NCI-H460 (cell line): ENCODE measurements at regions not wholly inside any gene's neighbourhood (a gene's known extent, or its start where the extent isn't known, plus 50 kb on each side); places are given as distances from the start of the nearest gene placed in this dataset.
"Not testable (repeated sequence)": the region's sequence is repeated elsewhere in the genome, so short reads cannot be mapped to it uniquely, and the experiment has no call there.

Experiments
- DNase-seq: peaks from one replicate; pipeline ENCODE4 v3.0.0-alpha.2; 2016; ENCODE audit warnings: low read depth; ENCODE audit errors: extremely low read depth

GRCh38 chr2:75390169-75390568, 170.6 kb downstream of the EVA1A start:
- no peak for DNase-seq

DNA sequence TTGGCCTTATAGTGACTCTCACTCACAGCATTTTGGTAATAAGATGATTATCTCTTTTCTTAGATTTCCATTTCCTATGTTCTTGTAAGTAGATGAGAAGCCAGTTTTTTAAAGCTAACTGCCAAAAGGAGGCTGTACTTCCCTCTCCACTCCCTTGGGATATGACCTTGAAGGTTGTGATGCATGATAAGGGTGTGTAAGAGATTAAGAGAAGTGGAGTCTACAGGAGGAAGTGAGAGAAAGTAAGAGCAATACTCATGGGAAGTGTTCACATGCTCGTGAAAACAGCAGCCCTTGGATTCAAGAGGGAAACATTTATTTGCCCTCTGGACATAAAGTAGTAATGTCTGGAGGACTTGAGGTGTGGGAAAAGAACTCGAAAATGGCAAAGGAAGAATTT, 171.5 kb downstream of the EVA1A start:
- no peak for DNase-seq

- DNase-seq, result no peak
Measured at GRCh38 chr2:75381032-75381431, 179.7 kb downstream of the EVA1A start.

DNA sequence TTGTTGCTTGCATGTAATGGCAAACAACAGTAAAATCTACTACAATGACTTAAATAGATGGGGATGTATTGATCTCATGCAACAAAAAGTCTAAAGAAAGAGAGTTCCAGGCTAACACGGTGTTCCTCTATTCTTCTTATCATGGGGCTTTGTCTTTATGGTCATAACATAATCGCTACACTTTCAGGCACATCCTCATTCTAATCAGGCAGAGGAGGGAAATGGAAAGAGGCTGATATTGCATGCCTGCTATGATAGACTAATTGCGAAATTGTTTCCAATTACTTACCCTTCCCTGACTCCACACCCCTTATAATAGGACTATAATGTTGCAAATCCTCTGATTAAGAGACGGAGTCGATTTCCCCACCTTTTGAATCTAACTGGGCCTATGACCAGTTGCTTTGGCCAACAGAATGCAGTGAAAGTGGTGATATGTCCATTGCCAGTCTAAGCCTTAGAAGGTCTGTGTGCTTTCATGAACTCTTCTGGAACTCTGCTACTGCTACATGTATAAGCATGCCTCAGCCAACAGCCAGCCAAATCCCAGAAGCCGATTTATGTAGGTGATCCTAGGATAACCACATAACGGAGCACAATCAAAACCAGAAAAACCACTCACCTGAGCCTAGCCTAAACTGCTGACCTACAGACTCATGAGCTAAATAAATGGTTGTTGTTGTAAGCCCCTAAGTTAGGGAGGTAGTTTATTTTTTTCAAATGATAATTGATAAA, 180.3 kb upstream of the TACR1 start:
- DNase-seq, result no peak

DNA sequence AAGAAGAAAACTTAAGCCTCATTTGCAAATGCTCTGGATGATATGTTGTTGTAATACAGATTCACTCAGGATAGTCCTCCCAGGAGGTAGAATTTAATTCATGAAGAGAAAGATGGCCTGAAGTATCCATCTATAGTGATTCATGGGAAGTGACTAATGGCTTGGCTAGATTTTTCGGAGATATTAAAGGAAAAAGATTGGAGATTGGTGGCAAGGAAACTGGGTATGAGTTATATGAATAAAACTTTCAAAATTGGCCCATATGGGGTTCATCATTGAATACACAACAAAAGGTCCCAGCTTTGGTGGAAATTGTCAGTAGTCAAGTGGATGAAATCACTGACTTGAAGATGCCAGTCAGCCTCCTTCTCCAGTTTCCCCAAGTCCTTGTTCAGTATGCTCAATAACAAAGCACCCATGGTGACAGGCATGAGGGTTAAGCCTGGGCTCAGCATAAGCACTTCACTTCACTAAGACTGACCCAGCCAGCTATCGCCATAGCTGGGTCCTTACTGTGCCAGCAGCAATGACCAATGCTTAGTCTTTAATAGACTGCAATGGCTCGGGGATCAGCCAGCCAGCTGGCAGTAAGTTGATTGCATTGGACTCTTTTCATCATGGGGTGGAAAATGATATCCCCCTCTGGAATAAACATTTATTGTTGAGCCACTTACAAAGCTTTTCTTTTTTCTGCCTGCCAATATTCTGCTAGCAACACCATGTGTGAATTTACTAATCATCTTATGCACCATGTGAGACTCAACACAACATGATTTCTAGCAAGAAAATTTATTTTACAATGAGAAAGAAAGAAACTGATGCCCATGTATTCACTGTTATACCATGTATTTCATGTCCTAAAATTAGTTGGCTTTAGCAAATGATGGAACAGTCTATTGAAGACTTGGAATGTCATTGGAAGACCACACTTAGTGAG, 176.6 kb upstream of the TACR1 start:
- no peak for DNase-seq

DNA sequence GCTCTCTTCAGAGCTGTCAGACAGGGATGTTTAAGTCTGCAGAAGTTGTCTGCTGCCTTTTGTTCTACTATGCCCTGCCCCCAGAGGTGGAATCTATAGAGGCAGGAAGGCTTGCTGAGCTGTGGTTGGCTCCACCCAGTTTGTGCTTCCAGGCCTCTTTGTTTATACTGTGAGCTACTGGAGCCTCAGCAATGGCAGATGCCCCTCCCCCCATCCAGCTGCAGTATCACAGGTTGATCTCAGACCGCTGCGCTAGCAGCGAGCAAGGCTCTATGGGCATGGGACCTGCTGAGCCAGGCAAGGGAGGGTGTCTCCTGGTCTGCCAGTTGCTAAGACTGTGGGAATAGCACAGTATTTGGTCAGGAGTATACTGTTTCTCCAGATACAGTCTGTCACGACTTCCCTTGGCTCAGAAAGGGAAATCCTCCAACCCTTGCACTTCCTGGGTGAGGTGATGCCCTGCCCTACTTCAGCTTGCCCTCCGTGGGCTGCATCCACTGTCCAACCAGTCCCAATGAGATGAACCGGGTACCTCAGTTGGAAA, 175.2 kb upstream of the TACR1 start:
- DNase-seq, result not testable (repeated sequence)

DNA sequence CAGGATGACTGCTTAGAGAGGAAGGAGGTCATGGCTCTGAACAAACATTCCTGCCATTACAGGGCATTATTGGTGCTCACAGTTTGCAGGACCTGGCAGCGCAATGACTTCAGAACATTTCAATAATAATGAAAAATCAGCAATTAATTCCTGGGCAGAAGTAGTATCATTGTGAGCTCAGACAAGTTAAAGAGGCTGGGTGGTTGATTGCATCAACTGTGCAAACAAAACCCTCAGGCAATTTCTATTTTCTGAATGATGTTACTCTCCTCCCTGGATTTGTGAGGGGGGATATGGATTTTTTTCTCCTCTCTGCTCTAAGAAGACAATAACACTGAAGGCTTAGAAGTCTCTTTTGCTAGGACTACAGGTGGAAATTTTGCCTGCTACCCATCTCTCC, 168.1 kb upstream of the TACR1 start:
- no peak for DNase-seq

- no peak for DNase-seq
Measured at GRCh38 chr2:75361486-75361885, 162.2 kb upstream of the TACR1 start.

DNA sequence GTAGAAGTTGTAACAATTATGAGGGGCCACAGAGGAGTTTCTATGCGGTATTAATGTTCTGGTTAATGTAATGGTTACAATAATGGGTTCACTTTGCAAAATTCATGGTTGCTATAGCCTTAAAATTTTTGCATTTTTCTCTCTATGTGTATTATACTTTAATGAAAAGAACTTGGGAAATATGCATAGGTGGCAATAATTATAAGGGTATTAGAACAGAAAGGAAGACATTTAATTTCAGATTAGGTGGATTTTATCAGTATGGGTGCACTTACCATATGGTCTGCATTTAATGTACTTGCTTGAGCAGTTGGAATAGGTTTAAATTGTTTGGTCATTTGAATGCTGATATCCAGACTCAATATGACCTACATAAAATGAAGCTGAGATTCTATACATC, 161.6 kb upstream of the TACR1 start:
- DNase-seq, result no peak

- DNase-seq, result no peak
Measured at GRCh38 chr2:75356865-75357264, 157.5 kb upstream of the TACR1 start.

- no peak for DNase-seq
Measured at GRCh38 chr2:75353131-75353530, 153.8 kb upstream of the TACR1 start.

DNA sequence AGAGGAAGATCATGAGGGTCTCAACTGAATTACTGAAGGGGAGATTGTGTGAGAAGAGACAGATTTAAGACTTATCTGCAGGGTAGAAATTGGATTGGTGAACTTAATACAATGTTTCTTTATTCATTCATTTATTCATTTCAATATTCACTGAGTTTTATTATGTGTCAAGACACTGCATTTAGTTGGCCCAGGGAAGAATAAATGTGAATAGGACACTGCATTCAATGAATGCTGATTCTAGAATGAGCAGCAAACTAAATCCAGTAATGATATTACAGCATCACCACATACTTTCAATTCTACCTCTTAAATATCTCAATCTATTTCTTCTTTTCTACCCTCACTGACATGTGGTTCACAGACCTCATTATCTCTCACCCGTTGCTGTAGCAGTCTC, 149.0 kb upstream of the TACR1 start:
- DNase-seq, result no peak

DNA sequence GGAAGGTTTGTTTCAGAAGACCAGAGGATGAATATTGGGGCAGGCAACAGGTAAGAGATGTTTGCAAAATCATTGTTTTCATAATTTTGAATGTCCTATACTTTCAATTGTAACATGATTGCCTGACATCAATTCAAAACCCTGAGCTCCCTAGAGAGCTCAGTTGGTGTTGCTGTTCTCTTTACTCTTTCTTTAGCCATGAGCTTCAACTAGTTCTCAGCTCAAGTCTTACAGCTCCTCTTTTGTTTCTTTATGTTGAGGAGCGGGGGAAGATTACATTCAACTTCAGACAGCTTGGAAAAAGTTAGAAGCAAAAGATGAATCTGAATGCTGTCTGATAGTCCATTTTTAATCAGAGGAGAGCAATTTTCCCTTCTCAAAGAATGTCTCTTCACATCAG, 144.8 kb upstream of the TACR1 start:
- no peak for DNase-seq

DNA sequence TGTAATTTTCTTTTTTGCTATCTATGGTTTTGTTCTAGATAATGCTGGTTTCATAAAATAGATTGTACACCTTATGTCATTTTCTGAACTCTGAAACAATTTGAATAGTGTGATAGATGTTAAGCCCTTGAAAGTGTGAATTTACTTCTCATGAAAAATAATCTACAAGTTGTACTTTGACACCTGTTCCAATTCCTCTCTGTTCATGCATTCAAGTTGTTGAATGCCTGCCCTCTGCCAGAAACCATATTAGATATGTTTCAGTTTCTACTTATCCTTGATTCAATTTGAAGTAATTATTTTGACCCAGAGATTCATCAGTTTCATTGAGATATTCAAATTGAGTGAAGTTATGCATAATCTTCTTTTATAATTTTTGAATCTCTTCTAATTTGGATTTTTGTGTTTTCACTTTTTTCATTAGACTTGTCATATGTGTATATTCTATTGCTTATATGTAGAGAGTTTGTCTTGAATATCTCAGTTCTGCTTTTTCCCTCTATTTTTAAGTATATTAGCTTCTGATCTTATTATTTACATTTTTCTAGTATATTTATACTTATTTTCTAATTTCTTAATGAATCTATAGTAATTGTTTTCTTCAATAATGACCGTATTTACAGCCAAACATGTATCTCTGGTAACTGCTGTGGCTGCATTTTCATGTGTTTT, 143.3 kb upstream of the TACR1 start:
- no peak for DNase-seq

GRCh38 chr2:75340560-75340959, 141.2 kb upstream of the TACR1 start:
- DNase-seq, result no peak

DNA sequence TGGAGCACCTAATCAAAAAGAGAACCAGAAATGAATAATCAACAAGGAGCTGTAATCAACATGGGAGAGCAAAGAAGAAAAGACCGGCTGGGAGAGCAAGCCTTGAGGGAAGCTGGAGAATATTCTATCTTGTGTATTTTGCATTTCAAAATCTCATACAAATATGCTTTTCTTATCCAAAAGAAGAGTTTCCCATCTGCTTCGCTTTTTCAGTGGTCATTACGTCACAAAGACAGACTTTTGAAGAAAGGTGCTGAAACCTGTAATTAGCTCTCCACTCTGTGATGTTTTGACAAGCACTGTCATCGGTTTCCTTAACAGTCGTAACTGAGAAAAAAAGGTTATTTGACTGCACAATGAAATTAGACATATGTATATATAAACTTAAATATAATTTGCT, 139.1 kb upstream of the TACR1 start:
- no peak for DNase-seq

GRCh38 chr2:75337619-75338018, 138.3 kb upstream of the TACR1 start:
- DNase-seq, result no peak

DNA sequence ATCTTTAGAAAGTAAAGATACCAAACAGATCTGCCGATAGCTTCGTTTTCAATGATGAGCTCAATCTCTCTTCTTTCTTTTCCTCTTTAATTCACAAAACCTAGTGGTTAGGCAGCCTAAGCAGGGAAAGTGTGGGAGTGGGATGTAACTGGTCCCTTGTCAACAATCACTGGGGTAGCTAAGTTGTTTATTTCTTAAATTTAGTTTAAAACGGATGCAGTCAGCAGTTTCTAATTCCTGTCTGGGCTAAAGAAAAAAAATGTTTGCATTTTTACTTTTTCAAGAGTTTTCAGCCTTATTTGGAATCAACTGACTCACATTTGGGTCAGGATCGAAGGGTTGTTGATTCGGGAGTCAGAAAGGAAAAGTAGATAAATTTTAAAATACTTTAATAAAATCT, 137.7 kb upstream of the TACR1 start:
- no peak for DNase-seq

DNA sequence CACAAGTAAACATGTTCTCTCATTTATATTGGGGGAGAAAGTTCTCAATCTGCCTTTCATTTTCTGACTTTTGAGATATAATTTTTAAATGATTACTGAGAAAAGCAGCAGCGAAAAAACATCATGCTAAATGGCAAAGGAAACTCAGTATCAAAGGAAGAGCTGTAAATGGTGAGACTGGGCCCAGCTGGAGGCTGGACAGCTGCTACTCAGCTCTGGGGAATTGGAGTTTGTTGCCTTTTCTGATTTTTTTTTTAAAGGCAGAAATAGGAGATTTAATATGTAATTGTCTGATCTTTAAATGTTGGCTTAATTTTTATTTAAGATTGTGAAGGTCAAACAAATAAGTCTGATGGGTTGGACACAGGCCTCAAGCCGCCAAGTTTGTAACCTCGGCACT, 137.1 kb upstream of the TACR1 start:
- DNase-seq, result no peak

GRCh38 chr2:75334076-75334475, 134.8 kb upstream of the TACR1 start:
- no peak for DNase-seq

GRCh38 chr2:75333646-75334045, 134.3 kb upstream of the TACR1 start:
- no peak for DNase-seq
